ENCODE measurements at regions not wholly inside any gene's neighbourhood (a gene's known extent, or its start where the extent isn't known, plus 50 kb on each side); places are given as distances from the start of the nearest gene placed in this dataset.

- DNase-seq (ENCODE audit: insufficient read length, low spot score) (no peak), FAIRE-seq (no peak)
- TF ChIP-seq POLR2A (IDR thresholded peaks at IDR 0.05; ENCODE audit: low read depth, low read length) = no peak
Observed at GRCh38 chr17:33474789-33475188, 181.7 kb upstream of the ASIC2 start.

- no peak for FAIRE-seq
- no peak for TF ChIP-seq POLR2A (IDR thresholded peaks at IDR 0.05; ENCODE audit: low read depth, low read length)
- DNase-seq (ENCODE audit: insufficient read length, low spot score) = no peak
Observed at GRCh38 chr17:33475594-33475993, 182.5 kb upstream of the ASIC2 start.

- DNase-seq (ENCODE audit: insufficient read length, low spot score) = no peak
- no peak for TF ChIP-seq POLR2A (IDR thresholded peaks at IDR 0.05; ENCODE audit: low read depth, low read length)
- no peak for FAIRE-seq
Observed at GRCh38 chr17:33481652-33482051, 188.6 kb upstream of the ASIC2 start.

- TF ChIP-seq POLR2A (IDR thresholded peaks at IDR 0.05; ENCODE audit: low read depth, low read length) = no peak
- FAIRE-seq (no peak), DNase-seq (ENCODE audit: insufficient read length, low spot score) (no peak)
Observed at GRCh38 chr17:33482636-33483035, 189.5 kb upstream of the ASIC2 start.

- no peak for TF ChIP-seq POLR2A (IDR thresholded peaks at IDR 0.05; ENCODE audit: low read depth, low read length)
- DNase-seq (ENCODE audit: insufficient read length, low spot score) (no peak), FAIRE-seq (no peak)
Observed at GRCh38 chr17:33484559-33484958, 191.5 kb upstream of the ASIC2 start.

GRCh38 chr17:33486135-33486885, 193.2 kb upstream of the ASIC2 start:
- no peak for TF ChIP-seq POLR2A (IDR thresholded peaks at IDR 0.05; ENCODE audit: low read depth, low read length)
- DNase-seq (ENCODE audit: insufficient read length, low spot score) (no peak), FAIRE-seq (no peak)

- no peak for DNase-seq (ENCODE audit: insufficient read length, low spot score)
- TF ChIP-seq POLR2A (IDR thresholded peaks at IDR 0.05; ENCODE audit: low read depth, low read length) = no peak
- no peak for FAIRE-seq
Observed at GRCh38 chr17:33487187-33487879, 194.2 kb upstream of the ASIC2 start.

- FAIRE-seq (no peak), DNase-seq (ENCODE audit: insufficient read length, low spot score) (no peak)
- TF ChIP-seq POLR2A (IDR thresholded peaks at IDR 0.05; ENCODE audit: low read depth, low read length) = no peak
Observed at GRCh38 chr17:33491871-33492481, 198.9 kb upstream of the ASIC2 start.

- no peak for DNase-seq (ENCODE audit: insufficient read length, low spot score)
- FAIRE-seq = no peak
- TF ChIP-seq POLR2A (IDR thresholded peaks at IDR 0.05; ENCODE audit: low read depth, low read length) = no peak
Observed at GRCh38 chr17:33492731-33493265, 199.7 kb upstream of the ASIC2 start.

- TF ChIP-seq POLR2A (IDR thresholded peaks at IDR 0.05; ENCODE audit: low read depth, low read length) = no peak
- FAIRE-seq (no peak), DNase-seq (ENCODE audit: insufficient read length, low spot score) (no peak)
Observed at GRCh38 chr17:33493566-33493965, 200.5 kb upstream of the ASIC2 start.

GRCh38 chr17:33494151-33494550, 201.1 kb upstream of the ASIC2 start:
- DNase-seq (ENCODE audit: insufficient read length, low spot score) (no peak), FAIRE-seq (no peak)
- TF ChIP-seq POLR2A (IDR thresholded peaks at IDR 0.05; ENCODE audit: low read depth, low read length) = no peak

- FAIRE-seq = no peak
- TF ChIP-seq POLR2A (IDR thresholded peaks at IDR 0.05; ENCODE audit: low read depth, low read length) = no peak
- no peak for DNase-seq (ENCODE audit: insufficient read length, low spot score)
Observed at GRCh38 chr17:33497623-33498022, 204.5 kb upstream of the ASIC2 start.

GRCh38 chr17:33498069-33498468, 205.0 kb upstream of the ASIC2 start:
- DNase-seq (ENCODE audit: insufficient read length, low spot score) (no peak), FAIRE-seq (no peak)
- no peak for TF ChIP-seq POLR2A (IDR thresholded peaks at IDR 0.05; ENCODE audit: low read depth, low read length)

GRCh38 chr17:33499040-33499439, 205.9 kb upstream of the ASIC2 start:
- FAIRE-seq (no peak), DNase-seq (ENCODE audit: insufficient read length, low spot score) (no peak)

More at GRCh38 chr17:33499040-33499439, 205.9 kb upstream of the ASIC2 start:
- no peak for TF ChIP-seq POLR2A (IDR thresholded peaks at IDR 0.05; ENCODE audit: low read depth, low read length)
